ENCODE measurements at regions not wholly inside any gene's neighbourhood (a gene's known extent, or its start where the extent isn't known, plus 50 kb on each side); places are given as distances from the start of the nearest gene placed in this dataset.

DNA sequence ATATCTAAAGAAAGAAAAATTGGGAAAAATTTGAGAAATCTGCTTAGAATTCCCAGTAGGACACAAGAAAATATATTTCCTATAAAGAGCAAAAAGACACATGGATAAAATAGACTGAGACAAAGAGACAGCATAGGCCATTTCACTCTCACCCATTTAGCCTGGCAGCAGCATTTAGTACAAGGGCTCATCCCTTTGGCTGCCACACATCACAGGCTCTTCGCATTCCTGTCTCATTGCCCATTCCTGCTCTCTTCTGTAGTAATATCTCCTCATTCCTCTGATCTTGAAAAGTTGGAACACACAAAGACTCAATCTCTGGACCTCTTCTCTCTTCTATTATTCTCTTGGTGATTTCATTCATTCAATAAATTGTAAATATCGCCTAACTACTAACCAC lies 162.6 kb downstream of the SOX11 start:
- TF ChIP-seq, protein P1, sequence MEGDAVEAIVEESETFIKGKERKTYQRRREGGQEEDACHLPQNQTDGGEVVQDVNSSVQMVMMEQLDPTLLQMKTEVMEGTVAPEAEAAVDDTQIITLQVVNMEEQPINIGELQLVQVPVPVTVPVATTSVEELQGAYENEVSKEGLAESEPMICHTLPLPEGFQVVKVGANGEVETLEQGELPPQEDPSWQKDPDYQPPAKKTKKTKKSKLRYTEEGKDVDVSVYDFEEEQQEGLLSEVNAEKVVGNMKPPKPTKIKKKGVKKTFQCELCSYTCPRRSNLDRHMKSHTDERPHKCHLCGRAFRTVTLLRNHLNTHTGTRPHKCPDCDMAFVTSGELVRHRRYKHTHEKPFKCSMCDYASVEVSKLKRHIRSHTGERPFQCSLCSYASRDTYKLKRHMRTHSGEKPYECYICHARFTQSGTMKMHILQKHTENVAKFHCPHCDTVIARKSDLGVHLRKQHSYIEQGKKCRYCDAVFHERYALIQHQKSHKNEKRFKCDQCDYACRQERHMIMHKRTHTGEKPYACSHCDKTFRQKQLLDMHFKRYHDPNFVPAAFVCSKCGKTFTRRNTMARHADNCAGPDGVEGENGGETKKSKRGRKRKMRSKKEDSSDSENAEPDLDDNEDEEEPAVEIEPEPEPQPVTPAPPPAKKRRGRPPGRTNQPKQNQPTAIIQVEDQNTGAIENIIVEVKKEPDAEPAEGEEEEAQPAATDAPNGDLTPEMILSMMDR (IDR thresholded peaks at IDR 0.05) = no peak
- no peak for TF ChIP-seq EZH2 (IDR thresholded peaks at IDR 0.05)

All from neural progenitor cell (in vitro differentiated cells).